ENCODE measurements at regions not wholly inside any gene's neighbourhood (a gene's known extent, or its start where the extent isn't known, plus 50 kb on each side); places are given as distances from the start of the nearest gene placed in this dataset.
"Not testable (repeated sequence)": the region's sequence is repeated elsewhere in the genome, so short reads cannot be mapped to it uniquely, and the experiment has no call there.

- no peak for DNase-seq (ENCODE audit: low spot score)
These were observed 1008.4 kb upstream of the ATXN7L3B start for GRCh38 chr12:73529231-73529630.

DNA sequence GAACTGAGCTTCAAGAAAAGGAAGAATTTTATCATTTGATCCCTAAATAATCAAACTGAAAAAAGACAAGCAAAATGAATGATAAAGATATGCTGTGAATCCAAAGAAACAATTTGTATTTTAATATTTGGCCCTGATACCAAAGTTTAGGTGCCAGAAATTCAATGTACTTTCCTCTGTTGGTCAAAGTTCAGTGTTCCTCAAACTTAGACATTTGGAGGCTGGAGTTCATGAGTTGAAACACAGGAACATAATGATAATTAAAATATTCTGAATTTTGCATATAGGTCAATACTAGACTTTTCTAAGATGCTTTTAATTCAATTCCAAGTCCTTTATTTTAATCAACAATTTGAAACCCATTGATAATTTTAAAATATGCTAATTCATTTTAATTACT lies 1007.7 kb upstream of the ATXN7L3B start:
- no peak for DNase-seq (ENCODE audit: low spot score)

- DNase-seq (ENCODE audit: low spot score), result no peak
These were observed 1005.9 kb upstream of the ATXN7L3B start for GRCh38 chr12:73531752-73532151.

- no peak for DNase-seq (ENCODE audit: low spot score)
These were observed 990.2 kb upstream of the ATXN7L3B start for GRCh38 chr12:73547421-73547820.

DNA sequence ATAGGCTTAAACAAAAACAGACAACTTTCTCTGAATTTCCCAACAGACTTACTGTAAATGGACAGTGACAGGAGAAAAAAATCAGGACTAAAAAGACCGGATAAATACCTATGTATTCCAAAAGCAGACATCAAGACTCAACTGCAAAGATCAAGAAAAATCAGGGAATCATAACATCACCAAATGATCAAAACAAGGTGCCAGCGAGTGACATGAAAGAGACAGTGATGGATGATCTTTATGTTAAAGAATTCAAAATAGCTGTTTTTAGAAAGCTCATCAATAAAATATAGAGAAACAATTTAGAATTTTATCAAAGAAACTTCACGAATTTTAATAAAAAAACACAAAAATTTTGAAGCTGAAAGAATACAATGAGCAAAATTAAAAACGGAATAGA lies 952.5 kb upstream of the ATXN7L3B start:
- no peak for DNase-seq (ENCODE audit: low spot score)

GRCh38 chr12:73589220-73589619 lies 948.4 kb upstream of the ATXN7L3B start:
- no peak for DNase-seq (ENCODE audit: low spot score)

- DNase-seq (ENCODE audit: low spot score), result no peak
These were observed 939.0 kb upstream of the ATXN7L3B start for GRCh38 chr12:73598626-73599025.

- no peak for DNase-seq (ENCODE audit: low spot score)
These were observed 938.4 kb upstream of the ATXN7L3B start for GRCh38 chr12:73599268-73599667.

DNA sequence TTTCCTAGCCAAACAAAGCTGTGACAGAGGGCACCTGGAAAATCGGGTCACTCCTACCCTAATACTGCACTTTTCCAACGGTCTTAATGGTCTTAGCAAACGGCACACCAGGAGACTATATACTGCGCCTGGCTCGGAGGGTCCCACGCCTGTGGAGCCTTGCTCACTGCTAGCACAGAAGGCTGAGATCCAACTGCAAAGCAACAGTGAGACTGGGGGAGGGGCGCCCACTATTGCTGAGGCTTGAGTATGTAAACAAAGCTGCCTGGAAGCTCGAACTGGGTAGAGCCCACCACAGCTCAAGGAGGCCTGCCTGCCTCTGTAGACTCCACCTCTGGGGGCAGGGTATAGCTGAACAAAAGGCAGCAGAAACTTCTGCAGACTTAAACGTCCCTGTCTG lies 931.7 kb upstream of the ATXN7L3B start:
- DNase-seq (ENCODE audit: low spot score), result not testable (repeated sequence)

- DNase-seq (ENCODE audit: low spot score), result no peak
These were observed 925.1 kb upstream of the ATXN7L3B start for GRCh38 chr12:73612551-73612950.

- DNase-seq (ENCODE audit: low spot score), result no peak
These were observed 914.2 kb upstream of the ATXN7L3B start for GRCh38 chr12:73623421-73623820.

GRCh38 chr12:73625226-73625625 lies 912.4 kb upstream of the ATXN7L3B start:
- no peak for DNase-seq (ENCODE audit: low spot score)

DNA sequence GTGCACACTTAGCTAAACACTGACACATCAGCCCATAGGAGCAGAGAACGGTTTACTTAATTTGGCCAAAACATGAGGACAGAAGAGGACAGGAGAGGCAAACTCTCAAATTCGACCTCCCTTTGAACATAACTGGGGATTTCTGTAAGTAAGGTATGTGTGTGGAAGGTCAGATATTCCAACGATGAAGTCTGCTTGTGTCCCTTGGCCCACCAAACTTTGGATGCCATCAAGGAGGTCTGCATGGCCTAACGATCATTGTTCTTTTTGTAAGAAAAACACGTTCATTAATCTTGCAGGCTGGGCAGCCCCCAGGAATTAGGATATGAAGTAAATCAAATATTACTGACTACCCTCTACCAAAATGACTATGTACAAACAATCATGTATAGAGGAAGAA lies 908.5 kb upstream of the ATXN7L3B start:
- no peak for DNase-seq (ENCODE audit: low spot score)

DNA sequence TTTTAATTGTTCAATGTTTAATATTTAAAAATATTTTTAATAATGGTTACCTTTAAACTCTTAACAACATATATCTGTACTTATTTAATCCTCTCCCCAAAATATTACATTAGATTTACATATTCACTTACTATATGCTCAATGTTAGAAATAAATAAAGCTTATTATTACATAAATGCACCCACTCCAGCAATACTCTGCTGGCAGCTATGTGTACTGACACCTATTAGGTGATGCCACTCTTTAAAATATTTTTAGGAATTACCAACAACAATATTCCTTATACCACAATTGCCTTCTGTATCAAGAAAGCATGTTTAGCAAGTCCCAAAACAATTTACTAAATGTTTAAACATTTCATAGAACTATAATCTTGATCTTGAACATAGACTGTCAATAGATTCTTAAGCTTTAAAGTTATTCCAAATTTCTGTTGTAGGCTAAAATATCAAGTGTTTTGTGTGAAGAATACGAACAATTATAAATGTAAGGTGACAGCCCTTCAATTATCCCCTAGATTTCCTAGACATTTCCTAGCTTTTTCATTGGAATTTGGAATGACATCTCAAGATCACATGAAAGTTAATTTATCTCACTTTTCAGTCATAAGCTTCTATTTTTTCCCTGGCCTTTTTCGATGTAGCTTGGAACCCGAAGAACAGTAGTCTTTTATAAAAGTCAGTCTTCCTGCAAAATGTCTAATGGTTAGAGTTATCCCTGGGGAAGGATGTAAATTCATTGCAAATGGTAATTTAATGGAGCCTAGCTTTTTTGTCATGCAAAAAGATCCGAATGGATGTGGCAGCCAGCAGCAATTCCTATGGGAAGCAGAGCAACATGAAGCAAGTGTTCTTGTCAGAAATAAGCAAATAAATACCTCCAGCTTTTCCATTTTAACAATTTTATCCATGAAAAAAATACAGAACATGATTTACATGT lies 907.5 kb upstream of the ATXN7L3B start:
- no peak for DNase-seq (ENCODE audit: low spot score)

DNA sequence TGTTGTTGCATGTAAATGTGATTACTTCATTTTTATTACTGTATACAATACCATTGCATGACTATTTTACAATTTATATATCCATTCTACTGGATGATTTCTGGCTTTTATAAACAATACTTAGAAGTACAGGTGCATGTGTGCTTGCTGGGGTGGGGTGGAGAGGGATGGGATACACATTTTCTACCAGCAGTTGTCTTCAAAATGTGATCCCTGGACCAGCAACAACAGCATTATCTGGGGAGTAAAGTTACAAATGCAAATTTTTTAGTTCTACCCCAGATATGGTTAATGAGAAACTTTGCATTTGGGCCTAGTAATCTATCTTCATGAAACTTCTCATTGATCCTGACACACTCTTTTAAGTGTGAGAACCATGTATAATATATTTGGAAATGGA lies 905.4 kb upstream of the ATXN7L3B start:
- no peak for DNase-seq (ENCODE audit: low spot score)

DNA sequence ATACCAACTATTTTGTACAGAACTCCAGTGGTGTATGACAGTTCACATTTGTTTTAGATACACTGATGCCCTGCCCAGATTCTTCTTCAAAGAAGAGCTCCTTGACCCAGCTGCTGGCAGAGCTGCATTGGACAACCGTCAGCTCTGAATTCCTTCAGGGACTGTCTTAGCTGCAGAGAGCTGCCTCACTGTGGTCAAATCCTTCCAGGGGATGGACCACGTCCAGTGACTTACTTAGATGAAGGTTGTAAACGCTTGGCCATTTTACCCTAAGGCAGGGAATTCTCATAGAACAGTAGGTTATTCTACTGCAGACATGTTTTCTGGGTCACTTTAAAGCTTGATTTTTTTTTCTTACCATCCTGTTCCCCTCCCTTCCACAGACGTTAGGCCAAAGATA lies 905.0 kb upstream of the ATXN7L3B start:
- DNase-seq (ENCODE audit: low spot score), result no peak

DNA sequence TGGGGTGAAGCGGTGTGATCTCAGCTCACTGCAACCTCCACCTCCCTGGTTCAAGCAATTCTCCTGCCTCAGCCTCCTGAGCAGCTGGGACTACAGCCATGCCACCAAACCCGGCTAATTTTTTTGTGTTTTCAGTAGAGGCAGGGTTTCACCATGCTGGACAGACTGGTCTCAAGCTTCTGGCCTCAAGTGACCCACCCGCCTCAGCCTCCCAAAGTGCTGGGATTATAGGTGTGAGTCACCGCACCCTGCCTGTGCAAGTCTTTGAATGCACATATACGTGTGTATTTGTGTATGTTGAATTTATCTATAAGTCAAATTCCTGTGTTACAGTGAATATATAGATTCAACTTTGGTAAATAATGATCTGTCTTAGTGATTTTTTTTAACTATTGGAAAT lies 898.2 kb upstream of the ATXN7L3B start:
- not testable (repeated sequence) for DNase-seq (ENCODE audit: low spot score)

- no peak for DNase-seq (ENCODE audit: low spot score)
These were observed 881.3 kb upstream of the ATXN7L3B start for GRCh38 chr12:73656375-73656774.

DNA sequence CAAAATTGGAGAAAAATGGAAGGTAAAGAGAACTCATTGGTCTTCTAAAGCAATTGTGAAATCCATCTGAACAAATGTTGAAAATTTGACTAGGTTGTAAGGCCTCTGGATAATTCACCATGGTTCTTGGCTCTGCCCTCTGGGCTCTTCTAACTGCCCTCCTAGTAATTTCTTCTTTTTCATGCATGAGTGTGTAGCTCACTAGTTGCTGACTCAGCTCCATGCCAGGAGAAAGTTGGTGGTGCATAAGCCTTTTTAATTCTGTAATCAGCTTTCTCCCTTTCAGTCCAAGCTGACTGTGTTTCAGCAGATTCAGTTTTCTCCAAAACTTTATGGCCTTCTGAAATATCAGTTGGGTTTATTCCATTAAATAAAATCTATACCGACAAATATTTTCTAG lies 877.8 kb upstream of the ATXN7L3B start:
- no peak for DNase-seq (ENCODE audit: low spot score)

DNA sequence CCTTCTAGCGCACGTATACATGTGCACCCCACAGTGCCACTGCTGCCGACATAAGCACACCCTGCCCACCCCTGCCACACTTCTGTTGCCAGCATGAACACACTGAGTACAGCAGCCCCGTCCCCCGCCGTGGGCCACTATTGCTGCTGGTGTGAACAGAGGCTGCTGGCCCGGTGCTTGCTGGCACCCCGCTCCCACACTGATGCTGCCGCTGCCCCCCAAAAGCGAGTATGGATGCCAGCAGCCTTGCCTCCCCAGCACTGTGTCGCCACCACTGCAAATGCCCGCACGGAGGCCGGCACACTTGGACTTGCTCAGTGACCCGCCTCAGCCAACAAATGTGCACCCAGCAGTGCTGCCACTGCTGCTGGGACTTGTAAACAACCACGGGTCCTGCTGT lies 872.4 kb upstream of the ATXN7L3B start:
- DNase-seq (ENCODE audit: low spot score), result no peak

GRCh38 chr12:73671550-73671949 lies 866.1 kb upstream of the ATXN7L3B start:
- not testable (repeated sequence) for DNase-seq (ENCODE audit: low spot score)

DNA sequence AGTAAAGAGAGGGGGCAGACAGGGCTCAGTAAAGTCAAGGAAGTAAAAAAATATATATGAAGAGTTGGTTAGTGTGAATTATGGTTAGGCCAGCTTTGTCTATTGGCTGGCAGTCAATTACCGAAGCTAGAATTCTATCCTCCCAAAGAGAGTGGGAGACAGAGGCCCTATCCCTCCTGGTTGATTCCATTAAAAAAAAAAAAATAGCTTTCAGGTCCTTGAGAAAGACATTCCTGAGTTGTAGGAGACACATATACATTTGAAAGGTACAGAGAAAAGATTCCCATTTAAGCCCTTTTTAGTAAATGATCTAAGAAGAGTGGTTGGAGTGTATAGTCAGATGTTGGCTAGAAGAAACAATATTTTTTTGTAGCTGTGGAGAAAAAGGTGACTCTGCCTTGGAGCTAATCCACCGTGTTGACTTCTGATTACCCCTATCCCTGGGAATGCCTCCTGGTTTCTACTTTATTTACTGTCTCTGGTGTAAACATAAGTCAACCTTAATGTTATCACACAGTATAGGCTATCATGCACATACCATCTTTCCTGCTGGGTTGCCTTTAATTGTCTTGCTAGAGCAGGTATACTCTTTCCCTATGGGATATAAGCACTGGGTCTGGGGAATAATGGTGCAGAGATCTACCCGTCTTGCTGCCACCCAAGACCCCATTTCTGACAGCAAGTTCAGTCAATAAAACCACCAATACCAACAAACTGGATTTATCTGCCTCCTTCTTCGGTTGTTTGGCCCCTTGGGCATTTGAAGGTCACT lies 859.9 kb upstream of the ATXN7L3B start:
- DNase-seq (ENCODE audit: low spot score), result no peak

GRCh38 chr12:73678335-73678734 lies 859.3 kb upstream of the ATXN7L3B start:
- no peak for DNase-seq (ENCODE audit: low spot score)

Data from hematopoietic multipotent progenitor cell treated with erythropoietin and hydrocortisone succinate and interleukin-3 and kit ligand, for 17 days (in vitro differentiated cells).